GM12874 (cell line): ENCODE measurements at regions not wholly inside any gene's neighbourhood (a gene's known extent, or its start where the extent isn't known, plus 50 kb on each side); places are given as distances from the start of the nearest gene placed in this dataset.

Experiments used
- CTCF ChIP-seq: IDR thresholded peaks from 2 replicates; pipeline ENCODE4 v1.5.1; 2011; ENCODE audit warnings: low read depth, mild to moderate bottlenecking, control low read depth, low read length, moderate library complexity; ENCODE audit not compliant: insufficient read depth

GRCh38 chr4:28774344-28774743 lies 1913.7 kb downstream of the STIM2 start:
- TF ChIP-seq CTCF: no peak

GRCh38 chr4:28776004-28776403 lies 1915.4 kb downstream of the STIM2 start:
- no peak for TF ChIP-seq CTCF

- TF ChIP-seq CTCF: no peak
Measured at GRCh38 chr4:28784188-28784587, 1923.5 kb downstream of the STIM2 start.

- no peak for TF ChIP-seq CTCF
Measured at GRCh38 chr4:28787947-28788346, 1927.3 kb downstream of the STIM2 start.

GRCh38 chr4:28788929-28789490 lies 1928.4 kb downstream of the STIM2 start:
- TF ChIP-seq CTCF: no peak

GRCh38 chr4:28792917-28793597 lies 1927.1 kb upstream of the PCDH7 start:
- no peak for TF ChIP-seq CTCF

- TF ChIP-seq CTCF: no peak
Measured at GRCh38 chr4:28799696-28800095, 1920.5 kb upstream of the PCDH7 start.
